Omental fat pad (tissue), 3 donors: ENCODE measurements at regions not wholly inside any gene's neighbourhood (a gene's known extent, or its start where the extent isn't known, plus 50 kb on each side); places are given as distances from the start of the nearest gene placed in this dataset.

Experiments
- ATAC-seq: fragments of 150-250 bp; one replicate; pipeline ENCODE4 v1.9.1; 2016; ENCODE audit warnings: mild to moderate bottlenecking, moderate library complexity; ENCODE audit not compliant: low FRiP score
- DNase-seq: peaks from one replicate; pipeline ENCODE4 v3.0.0-alpha.2; 2019; ENCODE audit warnings: low spot score
- CTCF ChIP-seq, 3 donors: fragments of 450-650 bp; IDR thresholded peaks; one replicate each; pipeline ENCODE4 v1.5.1; 2016 to 2017; ENCODE audit warnings: antibody characterized with exemption in 3 of 3, mild to moderate bottlenecking in 3 of 3, moderate library complexity in 2 of 3

GRCh38 chr2:12107939-12108338, 361.5 kb downstream of the LPIN1 start:
- ATAC-seq (no peak), DNase-seq (no peak)
- TF ChIP-seq CTCF (IDR thresholded peaks at IDR 0.05): no peak

- ATAC-seq (no peak), DNase-seq (no peak)
- TF ChIP-seq CTCF (IDR thresholded peaks at IDR 0.05): no peak
Measured at GRCh38 chr2:12109363-12110017, 363.1 kb downstream of the LPIN1 start.

GRCh38 chr2:12110074-12110473, 363.6 kb downstream of the LPIN1 start:
- no peak for DNase-seq
- ATAC-seq: no peak
- no peak for TF ChIP-seq CTCF (IDR thresholded peaks at IDR 0.05)

- no peak for ATAC-seq
- no peak for TF ChIP-seq CTCF (IDR thresholded peaks at IDR 0.05)
- DNase-seq: no peak
Measured at GRCh38 chr2:12110481-12110880, 364.0 kb downstream of the LPIN1 start.

- DNase-seq (no peak), ATAC-seq (no peak)
- TF ChIP-seq CTCF (IDR thresholded peaks at IDR 0.05): no peak
Measured at GRCh38 chr2:12113412-12113811, 367.0 kb downstream of the LPIN1 start.

GRCh38 chr2:12114816-12115215, 368.4 kb downstream of the LPIN1 start:
- TF ChIP-seq CTCF (IDR thresholded peaks at IDR 0.05): no peak
- no peak for ATAC-seq
- no peak for DNase-seq

DNA sequence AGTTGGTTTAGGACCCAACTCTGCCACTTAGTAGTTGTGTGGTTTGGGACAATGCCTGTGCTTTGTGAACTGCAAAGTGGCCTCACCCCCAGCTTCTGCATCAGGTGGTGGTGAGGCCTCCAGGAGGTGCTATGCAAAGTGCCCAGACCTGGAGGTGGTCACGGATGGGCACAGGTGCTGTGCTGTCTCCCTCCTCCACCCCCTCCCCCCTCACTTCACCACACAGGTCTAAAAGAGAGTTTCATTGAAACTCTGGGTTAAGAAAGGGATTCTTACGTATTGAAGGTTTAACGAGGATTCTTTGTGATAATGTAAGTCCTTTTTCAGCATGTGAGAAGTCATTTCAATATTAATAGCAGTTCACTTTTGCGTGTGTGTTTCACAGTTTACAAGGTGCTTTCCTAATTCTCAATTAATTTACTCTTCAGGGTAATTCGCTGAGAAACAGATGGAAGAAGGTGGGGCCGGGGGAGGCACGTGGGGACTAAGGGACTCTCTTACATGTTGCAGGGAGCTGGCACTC, 369.9 kb downstream of the LPIN1 start:
- TF ChIP-seq CTCF (IDR thresholded peaks at IDR 0.05): no peak

More for the DNA sequence above, 369.9 kb downstream of the LPIN1 start:
- DNase-seq: no peak
- ATAC-seq: no peak
